HG02884 (cell line): ENCODE measurements at regions not wholly inside any gene's neighbourhood (a gene's known extent, or its start where the extent isn't known, plus 50 kb on each side); places are given as distances from the start of the nearest gene placed in this dataset.
"Not testable (repeated sequence)": the region's sequence is repeated elsewhere in the genome, so short reads cannot be mapped to it uniquely, and the experiment has no call there.

ENCODE experiments used
- ATAC-seq: cut with Tn5 transposase; IDR thresholded peaks from one replicate; pipeline ENCODE4 v1.9.1; 2021; ENCODE audit warnings: mild to moderate bottlenecking, moderate library complexity; ENCODE audit not compliant: unreplicated experiment

DNA sequence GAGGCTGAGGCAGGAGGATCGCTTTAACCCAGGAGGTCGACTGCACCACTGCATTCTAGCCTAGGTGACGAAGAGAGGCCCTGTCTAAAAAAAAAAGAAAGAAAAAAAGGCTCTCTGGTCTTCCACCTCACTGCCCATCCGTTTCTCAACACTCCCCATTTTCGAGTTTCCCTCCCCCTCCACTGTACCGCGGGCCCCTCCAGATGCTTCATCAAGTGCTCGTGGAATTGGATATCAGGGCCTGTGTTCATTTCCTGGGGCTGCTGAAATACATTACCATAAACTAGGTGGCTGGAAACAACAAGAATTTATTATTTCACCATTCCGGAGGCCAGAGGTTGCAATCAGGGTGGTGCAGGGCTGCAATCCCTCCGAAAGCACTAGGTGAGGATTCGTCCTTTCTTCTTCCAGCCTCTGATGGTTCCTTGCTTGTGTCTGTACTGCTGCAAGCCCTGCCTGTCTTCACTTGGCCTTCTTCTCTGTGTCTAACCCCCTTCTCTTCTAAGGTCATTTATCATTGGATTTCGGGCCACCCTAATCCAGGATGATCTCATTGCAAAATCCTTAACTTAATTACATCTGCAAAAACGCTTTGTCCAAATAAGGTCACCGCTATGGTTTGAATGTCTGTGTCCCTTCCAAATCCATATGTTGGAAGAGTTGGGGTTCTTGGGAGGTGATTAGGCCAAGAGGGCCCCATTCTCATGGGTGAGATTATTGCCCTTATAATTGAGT is 135.1 kb downstream of the CRLF3 start:
- ATAC-seq: not testable (repeated sequence)

DNA sequence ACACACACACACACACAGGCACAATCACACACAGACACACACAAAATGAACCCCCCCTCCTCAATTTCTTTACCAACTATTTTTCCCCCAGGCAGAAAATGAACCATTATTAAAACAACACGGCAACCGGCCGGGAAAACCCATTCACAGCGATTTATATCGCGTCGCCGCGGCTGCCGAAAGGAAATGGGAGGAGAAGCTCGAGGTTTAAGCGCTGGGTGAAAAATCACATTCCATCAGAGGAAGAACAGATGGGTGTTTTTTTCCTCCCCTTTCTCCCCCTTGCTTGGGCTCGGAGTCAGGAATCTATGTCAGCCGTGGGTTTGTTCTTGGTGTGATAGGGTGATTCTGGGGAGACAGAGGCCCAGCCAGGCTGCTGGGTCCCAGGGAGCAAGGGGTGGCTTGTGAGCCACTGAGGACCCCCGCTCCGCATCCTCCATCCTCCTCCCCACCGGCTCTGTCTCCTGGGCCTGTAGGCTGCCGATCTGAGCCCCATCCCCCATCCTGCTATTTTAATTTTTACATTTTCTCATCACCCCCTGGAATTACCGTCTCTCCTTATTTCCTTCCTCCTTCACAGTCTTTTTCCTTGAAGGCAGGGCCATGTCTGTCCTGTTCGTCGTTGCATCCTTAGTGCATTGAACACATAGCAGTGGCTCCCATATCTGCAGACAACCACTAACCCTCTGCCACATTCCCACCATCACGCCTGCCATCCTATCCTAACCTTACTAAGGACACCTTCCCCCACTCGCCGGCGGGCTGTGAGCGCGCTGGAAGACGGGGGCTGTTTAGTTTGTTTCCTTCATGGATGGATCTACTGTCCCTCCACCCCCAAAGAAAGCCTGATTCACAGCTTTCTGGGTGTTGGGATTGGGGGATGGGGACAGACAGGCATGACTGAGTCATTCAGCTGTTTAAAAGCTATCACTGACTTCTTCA is 137.7 kb downstream of the CRLF3 start:
- not testable (repeated sequence) for ATAC-seq

DNA sequence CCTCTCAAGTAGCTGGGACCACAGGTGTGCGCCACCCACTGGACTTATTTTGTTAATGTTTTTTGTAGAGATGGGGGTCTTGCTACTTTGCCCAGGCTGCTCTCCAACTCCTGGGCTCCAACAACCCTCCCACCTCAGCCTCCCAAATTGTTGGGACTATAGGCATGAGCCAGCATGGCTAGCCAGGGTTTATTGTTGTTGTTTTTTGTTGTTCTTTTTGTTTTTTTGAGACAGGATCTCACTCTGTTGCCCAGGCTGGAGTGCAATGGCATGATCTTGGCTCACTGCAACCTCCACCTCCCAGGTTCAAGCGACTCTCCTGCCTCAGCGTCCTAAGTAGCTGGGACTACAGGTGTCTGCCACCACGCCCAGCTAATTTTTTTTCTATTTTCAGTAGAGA is 142.2 kb downstream of the CRLF3 start:
- not testable (repeated sequence) for ATAC-seq

DNA sequence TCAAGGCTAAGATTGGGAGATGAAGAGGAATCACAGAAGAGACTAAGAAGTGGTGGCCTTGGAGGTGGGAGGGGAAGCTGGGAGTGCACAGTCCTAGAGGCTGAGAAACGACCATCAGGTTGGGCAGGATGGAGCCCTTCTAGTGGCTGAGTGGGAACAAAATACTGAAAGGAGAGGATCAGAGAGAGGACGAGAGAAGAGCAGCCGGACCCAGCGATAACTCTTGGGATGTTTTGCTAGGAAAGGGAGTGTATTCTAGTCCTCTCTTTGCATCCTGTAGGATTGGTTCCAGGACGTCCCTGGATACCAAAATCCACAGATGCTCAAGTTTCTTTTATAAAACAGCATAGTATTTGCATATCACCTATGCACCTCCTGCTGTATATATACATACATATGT is 143.8 kb downstream of the CRLF3 start:
- ATAC-seq: not testable (repeated sequence)

DNA sequence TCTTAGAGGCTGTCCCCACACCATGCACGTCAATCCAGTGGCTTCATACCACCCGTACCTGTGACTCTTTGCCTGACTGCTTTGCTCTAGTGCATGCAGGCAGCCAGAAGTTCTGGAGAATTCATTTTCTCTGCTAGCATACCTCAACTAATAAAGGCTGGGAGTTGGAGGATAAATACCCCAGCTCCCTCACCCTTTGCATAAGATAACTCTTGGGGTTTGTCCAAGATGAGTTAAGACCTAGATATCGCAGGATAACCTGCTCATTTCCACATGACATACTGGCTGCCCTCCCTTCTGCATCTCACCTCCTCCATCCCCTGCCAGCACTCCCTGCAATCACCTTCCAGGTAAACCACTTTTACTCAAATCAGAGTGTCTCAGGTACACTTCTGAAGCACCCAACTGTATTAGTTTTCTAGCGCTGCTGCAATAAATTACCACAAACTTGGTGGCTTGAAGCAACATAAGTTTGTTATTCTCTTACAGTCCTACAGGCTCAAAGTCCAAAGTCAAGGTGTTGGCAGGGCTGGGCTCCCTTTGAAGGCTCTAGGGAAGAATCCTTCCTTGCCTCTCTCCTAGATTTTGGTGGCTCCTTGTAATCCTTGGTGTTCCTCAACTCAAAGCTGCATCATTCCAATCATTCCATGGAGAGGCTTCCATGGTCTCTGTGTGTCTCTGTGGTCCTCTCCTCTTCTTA is 146.8 kb downstream of the CRLF3 start:
- no peak for ATAC-seq

DNA sequence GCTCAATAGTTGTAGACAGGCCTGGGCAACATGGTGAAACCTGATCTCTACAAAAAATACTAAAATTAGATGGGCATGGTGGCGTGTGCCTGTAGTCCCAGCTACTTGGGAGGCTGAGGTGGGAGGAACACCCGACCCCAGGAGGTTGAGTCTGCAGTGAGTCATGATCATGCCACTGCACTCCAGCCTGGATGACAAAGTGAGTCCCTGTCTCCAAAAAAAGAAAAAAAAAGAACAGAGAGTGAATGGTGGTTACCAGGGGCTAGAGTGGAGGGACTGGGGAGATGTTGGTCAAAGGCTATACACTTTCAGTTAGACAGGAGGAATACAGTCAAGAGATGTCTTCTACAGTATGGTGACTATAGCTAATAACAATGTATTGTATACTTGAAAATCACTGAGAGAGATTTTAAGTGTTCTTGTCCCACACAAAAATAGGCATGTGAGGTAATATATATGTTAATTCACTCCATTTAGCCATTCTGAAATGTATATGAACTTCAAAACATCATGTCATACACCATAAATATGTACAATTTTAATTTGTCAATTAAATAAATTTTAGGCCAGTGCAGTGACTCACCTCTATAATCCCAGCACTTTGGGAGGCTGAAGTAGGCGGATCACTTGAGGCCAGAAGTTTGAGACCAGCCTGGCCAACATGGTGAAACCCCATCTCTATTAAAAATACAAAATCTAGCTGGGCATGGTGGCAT is 148.6 kb downstream of the CRLF3 start:
- not testable (repeated sequence) for ATAC-seq

DNA sequence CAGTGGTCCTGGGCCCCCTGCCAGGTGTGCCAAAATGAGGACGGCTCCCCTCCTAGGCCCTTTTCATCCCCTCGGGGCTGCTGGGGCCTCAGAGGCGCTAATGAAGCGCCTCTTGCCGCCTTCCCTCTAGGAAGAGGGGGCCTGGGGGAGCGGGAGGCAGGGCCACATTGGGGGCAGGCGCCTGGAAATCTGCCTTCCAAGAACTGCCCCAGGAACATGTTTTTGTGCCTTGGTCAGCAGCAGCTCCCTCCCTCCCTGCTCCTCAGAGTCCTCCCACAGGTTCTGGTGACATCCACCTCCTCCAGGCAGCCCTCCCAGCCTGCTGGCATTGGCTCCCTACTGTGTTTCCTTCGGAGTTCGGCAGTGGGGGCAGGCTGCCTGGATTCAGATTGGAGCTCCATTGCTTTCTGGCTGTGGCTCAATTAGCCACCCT is 155.3 kb downstream of the CRLF3 start:
- ATAC-seq: not testable (repeated sequence)

DNA sequence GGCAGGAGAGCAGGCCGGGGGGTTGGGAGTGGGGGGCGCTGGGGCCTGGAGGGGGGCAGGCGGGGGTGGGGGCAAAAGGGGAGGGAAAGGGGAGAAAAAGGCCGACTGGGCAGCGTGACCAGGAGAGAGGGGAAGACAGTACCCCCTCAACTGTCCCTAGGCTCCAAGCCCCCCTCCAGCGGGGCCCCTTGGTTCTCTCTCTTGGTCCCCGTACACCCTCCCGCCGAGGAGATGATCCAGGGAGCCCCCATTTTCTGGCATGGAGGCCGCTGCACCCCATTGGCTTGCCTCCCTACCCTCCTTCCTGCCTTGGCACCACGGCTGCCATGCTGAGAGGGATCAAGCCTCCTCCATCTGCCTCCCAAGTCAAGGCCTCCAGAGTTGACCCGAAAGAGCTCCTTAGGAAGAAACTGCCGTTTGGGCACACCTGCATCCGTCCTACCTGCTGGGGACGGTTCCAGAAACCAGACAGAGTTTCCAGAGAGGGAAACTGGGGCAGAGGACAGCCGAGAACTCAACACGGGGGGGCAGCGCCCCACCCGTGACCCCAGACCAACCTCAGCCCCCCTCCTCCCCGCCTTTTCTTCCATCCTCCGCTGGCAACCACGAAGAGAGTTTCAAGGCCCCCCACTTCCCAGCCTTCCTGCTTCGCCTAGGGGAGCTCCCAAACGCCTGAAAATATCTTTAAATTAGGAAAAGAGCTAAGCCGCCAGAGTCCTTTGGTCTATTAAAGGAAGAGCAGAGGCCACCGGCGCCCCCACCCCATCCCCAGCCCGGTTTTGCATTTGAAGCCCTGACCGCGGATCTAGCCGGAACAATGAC is 155.9 kb downstream of the CRLF3 start:
- not testable (repeated sequence) for ATAC-seq

DNA sequence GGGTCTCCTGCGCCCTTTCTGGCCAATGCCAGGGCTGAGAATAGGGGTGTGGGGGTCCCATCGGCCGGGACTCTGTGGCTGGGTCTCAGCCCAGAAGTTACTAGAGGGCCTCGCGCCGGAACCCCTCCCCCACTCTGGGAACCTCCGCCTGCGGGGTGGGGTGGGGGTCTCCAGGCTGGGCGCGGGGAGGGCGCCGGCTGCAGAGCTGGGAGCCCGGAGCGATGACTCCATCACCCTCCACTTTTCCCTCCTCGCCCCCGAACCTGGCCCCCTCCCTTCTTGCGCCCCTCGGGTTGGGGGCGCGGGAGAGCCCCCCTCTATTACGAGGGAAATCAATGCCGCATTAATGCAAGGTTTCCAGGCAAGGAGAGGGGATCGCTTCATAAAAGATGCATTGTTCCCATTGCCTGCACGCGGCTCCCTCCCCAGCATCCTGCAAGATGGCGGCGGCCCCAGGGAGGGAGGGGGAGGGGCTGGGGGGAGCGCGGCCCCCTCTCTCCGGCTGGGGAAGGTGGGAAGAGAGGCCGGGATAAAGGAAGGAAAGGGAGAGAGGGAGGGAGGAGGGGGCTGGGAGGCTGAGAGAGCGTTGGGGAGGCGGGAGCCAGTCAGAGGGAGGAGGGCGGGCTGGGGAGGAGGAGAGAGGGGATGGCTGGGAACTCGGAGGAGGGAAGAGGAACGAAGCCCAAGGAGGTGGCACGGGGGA is 156.7 kb downstream of the CRLF3 start:
- ATAC-seq: not testable (repeated sequence)

DNA sequence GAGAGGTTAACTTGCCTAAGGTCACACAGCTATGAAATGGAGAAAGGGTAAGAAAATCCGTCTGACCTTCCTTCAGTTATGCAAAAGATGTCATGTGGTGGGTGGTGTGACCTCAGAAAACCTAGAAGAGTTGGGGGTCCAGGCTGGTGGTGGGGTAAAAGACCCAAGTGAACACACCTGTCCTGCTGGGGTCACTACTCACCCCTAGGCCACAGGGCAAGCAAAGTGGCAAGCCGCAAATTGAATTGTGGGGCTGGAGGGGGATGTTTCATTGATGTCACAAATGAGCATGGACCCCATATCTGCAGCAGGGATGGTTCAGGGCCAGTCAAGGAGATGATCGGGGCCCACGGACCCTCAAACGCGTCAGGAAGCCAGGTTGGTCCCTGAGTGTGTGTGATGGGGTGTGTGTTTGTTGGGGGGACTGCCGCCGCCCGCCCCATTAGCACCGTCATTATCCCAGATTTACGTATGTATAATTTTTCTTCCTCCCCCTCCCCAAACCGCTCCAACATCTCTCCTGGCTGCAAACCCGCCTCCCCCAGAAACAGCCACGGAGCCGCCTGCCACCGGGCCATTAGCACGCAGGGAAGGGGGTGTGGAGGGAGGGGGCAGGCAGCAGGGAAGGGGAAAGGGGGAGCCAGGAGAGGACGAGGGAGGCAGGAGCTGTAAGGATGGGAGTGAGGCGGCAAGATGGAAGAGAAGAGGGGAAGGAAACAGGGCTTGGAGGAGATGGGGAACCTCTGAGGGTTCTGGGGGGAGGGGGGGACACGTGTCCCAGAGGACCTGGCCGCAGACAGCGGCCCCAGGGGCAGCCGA is 157.4 kb downstream of the CRLF3 start:
- not testable (repeated sequence) for ATAC-seq

DNA sequence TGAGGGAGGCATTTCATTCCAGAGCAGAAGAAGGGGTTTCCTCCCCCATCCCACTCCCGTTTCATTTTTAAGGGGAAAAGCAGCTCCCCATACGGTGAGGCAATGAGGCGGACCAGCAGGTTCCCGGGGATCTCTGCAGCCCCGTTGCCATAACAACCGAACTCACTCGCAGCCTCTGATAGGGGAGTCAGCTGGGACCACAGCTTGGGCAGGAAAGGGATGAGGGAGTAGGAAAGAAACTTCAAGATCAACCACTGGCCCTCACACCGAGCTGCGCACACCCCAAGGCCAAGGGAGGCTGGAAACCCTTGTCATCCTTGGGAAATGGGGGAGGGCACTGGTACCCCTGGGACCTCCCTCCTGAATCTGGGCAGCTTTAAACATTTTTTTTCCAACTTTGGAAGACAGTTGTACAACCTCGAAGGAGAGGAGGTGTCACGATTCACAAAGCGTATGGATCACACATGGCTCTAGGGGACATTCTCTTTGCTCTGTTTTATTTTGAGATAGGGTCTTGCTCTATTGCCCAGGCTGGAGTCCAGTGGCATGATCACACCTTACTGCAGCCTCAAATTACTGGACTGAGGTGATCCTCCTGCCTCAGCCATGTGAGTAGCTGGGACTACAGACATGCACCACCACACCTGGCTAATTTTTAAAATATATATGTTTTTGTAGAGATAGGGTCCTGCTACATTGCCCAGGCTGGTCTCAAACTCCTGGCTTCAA is 160.6 kb downstream of the CRLF3 start:
- not testable (repeated sequence) for ATAC-seq

DNA sequence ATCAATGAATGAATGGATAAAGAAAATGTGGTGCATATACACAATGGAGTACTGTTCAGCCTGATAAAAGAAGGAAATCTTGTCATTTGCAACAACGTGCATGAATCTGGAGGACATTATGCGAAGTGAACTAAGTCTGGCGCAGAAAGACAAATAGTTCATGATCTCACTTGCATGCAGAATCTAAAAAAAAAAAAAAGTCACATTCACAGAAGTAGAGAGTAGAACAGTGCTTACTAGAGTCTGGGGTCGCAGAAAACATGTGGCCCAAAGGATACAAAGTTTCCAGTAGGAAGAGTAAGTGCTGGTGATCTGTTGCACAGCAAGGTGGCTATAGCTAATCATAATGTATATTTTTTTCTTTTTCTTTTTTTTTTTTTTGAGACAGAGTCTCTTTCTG is 167.3 kb downstream of the CRLF3 start:
- ATAC-seq: not testable (repeated sequence)

DNA sequence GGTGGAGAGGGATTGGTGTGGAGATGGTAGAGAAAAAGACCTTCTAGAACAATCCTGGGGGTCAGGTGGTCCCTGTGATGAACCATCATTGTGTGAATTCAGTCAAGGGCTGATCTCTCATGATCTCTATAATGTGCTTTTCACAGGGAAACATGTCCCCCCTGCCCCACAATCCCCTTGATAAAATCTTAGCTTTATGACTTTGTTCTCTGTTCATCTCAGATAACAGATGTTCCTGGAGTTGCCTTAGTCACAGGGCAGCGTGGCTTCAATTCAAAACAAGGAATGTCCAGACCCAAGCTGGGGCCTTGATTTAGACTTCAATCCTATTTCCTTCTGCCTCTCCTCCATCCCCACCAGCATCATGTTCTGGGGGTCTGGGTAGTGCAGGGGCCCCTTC is 171.5 kb downstream of the CRLF3 start:
- not testable (repeated sequence) for ATAC-seq

DNA sequence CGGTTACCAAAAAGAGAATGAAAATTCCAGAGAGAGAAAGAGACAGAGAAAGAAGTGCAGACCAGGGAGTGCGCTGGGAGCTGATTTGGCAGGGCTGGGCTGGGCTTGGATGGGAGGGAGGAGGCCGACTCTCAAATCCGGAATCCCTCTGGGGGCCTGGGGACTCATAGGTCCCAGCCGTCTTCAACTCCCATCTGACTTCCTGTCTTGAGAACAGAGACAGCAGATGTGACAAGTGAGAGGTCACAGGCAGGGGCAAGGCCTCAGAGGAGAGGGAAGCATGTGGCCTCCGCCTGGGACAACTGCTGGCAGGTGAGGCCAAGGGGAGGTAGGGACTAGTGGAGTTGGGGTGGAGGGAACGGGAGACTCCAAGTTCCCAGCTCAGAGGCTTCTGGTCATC is 172.9 kb downstream of the GOSR1 start:
- not testable (repeated sequence) for ATAC-seq

DNA sequence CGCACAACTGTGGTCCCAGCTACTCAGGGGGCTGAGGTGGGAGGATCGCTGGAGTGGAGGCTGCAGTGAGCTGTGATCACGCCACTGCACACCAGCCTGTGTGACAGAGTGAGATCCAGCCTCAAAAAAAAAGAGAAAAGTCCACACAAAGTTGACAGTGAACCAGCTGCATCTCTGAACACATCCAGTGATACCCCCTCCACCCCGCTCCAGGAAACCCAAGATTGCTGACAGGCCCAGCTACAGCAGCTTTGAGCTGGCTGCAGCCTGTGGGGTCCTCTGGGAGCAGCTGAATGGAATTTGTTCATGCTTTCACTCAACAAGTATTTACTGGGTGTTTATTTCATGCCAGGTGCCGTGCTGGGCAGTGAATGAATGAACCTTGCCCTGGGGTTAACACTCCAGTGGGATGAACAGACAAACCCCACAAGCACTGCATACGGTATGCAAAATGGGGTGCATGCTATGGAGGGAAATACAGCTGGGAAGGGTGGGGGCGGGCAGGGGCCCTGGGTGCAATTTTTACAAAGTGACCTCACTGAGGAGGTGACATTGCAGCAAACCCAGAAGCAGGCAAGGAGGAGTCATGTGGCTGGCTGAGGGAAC is 170.9 kb downstream of the GOSR1 start:
- not testable (repeated sequence) for ATAC-seq

DNA sequence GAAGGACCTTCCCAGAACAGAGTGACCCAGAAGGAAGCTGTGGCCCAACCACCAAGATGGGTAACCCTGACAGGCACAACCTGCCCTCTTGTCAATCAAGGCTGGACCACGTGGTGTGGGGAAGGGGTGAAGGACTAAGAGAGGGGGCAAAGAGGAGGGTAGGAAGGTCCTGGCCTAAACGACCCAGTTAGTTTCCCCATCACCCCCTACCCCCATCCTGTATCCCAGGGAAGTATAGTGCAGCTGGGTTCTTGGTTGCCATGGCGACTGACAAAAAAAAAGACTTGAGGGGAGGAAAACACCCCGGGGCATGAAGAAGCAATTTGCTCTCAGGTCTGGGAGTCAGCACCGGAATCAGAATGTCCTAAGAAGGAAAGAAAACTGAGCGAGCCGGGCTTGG is 168.7 kb downstream of the GOSR1 start:
- ATAC-seq: not testable (repeated sequence)

DNA sequence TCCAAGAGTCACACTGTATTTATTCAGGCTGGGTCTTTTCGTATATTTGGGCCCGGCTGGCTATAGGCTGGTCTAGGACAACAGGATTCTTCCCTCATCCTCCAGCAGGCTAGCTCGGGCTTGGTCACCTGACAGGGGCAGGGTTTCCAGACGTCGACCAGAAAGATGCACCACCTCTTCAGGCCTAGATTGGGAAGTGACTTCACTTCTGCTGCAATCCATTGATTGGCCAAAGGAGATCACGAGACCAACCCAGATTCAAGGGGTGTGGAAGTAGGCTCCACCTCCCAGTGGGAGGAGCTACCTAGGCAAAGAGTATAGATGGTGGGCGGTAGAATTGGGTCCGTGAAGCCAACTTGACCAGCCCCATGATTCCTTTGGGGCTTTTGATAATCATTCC is 167.5 kb downstream of the GOSR1 start:
- ATAC-seq: not testable (repeated sequence)
